ENCODE measurements at regions not wholly inside any gene's neighbourhood (a gene's known extent, or its start where the extent isn't known, plus 50 kb on each side); places are given as distances from the start of the nearest gene placed in this dataset.
A peak's percentile ranks its signal among the peaks of the same experiment; 100 is the strongest.

DNA sequence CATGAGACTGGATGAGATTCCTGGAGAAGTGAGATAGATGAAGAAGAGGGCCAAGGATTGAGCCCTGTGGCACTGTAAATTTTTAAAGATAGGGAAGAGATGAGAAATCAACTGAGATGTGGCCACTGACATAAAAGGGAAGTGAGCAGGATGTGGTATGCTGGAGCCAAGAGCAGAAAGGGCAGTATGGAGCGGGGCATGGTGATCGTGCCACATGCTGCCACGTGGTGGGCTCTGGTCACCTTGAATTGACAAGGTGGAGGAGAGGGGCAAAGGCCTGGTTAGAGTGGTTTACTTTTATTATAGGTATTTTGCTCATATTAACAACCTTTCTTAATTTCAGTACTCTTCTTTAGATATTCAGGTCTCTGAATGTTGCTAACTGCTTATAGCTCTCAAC lies 257.9 kb downstream of the NEDD1 start:
- TF ChIP-seq, protein P1, sequence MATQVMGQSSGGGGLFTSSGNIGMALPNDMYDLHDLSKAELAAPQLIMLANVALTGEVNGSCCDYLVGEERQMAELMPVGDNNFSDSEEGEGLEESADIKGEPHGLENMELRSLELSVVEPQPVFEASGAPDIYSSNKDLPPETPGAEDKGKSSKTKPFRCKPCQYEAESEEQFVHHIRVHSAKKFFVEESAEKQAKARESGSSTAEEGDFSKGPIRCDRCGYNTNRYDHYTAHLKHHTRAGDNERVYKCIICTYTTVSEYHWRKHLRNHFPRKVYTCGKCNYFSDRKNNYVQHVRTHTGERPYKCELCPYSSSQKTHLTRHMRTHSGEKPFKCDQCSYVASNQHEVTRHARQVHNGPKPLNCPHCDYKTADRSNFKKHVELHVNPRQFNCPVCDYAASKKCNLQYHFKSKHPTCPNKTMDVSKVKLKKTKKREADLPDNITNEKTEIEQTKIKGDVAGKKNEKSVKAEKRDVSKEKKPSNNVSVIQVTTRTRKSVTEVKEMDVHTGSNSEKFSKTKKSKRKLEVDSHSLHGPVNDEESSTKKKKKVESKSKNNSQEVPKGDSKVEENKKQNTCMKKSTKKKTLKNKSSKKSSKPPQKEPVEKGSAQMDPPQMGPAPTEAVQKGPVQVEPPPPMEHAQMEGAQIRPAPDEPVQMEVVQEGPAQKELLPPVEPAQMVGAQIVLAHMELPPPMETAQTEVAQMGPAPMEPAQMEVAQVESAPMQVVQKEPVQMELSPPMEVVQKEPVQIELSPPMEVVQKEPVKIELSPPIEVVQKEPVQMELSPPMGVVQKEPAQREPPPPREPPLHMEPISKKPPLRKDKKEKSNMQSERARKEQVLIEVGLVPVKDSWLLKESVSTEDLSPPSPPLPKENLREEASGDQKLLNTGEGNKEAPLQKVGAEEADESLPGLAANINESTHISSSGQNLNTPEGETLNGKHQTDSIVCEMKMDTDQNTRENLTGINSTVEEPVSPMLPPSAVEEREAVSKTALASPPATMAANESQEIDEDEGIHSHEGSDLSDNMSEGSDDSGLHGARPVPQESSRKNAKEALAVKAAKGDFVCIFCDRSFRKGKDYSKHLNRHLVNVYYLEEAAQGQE (IDR thresholded peaks at IDR 0.05; ENCODE audit: insufficient read depth in 1 of 2, low read depth in 2 of 2, low read length in 2 of 2), result no peak
- no peak for TF ChIP-seq SIN3A (IDR thresholded peaks at IDR 0.05; ENCODE audit: borderline replicate concordance, insufficient read depth, low read length)
- TF ChIP-seq FOXP2 (optimal IDR thresholded peaks at IDR 0.05; ENCODE audit: borderline replicate concordance, extremely low read depth, extremely low read length, insufficient read depth), result no peak
- TF ChIP-seq POLR2AphosphoS5 (IDR thresholded peaks at IDR 0.05; ENCODE audit: low read depth, low read length), result no peak
- TF ChIP-seq TAF1 (IDR thresholded peaks at IDR 0.05; ENCODE audit: borderline replicate concordance, insufficient read depth, low read length), result no peak

DNA sequence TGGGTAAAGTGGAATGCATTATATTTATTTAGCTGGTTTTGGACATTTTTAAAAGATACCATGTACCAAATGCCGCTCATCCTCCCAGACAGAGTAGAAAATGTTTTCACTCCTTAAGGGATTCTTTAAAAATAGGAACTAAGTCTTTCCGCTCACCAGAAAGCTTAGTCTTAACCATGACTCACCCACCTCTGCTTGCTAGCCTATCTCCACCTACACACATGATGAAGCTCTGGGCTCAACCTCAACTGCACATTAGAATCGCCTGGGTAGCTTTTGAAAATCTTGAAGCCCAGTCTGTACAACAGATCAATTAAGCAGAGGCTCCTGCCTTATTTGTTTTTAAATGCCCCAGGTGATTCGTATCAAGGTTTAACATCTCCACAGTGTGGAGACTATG lies 260.5 kb downstream of the NEDD1 start:
- TF ChIP-seq SIN3A (IDR thresholded peaks at IDR 0.05; ENCODE audit: borderline replicate concordance, insufficient read depth, low read length), result no peak
- no peak for TF ChIP-seq TAF1 (IDR thresholded peaks at IDR 0.05; ENCODE audit: borderline replicate concordance, insufficient read depth, low read length)
- TF ChIP-seq, protein P1 (IDR thresholded peaks at IDR 0.05; ENCODE audit: insufficient read depth in 1 of 2, low read depth in 2 of 2, low read length in 2 of 2), result no peak
- TF ChIP-seq FOXP2 (optimal IDR thresholded peaks at IDR 0.05; ENCODE audit: borderline replicate concordance, extremely low read depth, extremely low read length, insufficient read depth), result no peak
- TF ChIP-seq POLR2AphosphoS5 (IDR thresholded peaks at IDR 0.05; ENCODE audit: low read depth, low read length), result no peak

DNA sequence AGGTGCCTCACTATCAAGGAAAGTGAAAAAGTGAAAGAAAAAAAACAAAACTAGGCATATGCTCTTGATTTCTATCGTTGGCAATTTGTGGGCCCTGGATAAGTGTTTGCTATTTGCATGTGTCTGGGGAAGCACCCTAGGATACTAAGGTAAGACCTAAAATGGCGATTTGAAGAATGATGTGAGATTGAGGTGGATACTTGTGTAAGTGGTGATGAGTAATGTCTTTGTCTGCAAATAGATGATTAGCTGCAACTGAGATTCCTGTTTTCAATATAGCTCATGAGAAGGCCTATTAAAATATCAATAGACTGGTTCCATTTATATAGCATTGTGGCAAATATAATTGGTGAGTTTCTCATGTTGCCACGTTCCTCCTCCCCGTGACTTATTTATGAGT lies 261.7 kb downstream of the NEDD1 start:
- TF ChIP-seq, protein P1 (IDR thresholded peaks at IDR 0.05; ENCODE audit: insufficient read depth in 1 of 2, low read depth in 2 of 2, low read length in 2 of 2), result no peak
- TF ChIP-seq POLR2AphosphoS5 (IDR thresholded peaks at IDR 0.05; ENCODE audit: low read depth, low read length), result peak; percentile 44

DNA sequence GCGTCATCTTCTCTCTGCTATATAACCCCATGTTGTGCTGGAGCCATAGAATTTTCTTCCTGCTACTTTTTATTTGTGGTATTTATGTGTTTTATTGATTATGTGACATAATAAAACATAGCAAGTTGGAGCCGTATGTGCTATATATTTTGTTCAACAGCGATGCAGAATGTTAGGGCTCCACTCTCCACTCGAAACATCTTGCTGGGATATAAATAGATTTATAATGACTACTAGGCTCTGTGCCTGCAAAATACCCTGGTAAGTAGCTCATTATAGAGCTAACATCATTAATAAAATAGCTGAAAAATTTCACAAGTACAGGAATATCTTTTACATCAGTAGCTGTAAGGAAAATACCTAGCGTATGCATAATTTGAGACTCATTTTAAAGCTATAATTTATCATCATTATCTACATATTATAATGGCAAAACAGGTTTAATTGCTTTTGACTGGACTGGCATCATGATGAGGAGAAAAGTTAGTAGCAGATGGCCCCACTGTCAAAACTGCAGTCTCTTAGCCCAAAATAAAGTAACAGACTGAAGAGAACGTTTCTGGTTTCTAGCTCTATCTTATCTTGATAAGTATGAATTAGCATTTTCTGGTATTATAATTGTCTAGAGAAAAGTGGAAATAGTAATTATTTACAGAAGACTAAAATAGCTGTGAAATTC lies 263.0 kb downstream of the NEDD1 start:
- TF ChIP-seq FOXP2 (optimal IDR thresholded peaks at IDR 0.05; ENCODE audit: borderline replicate concordance, extremely low read depth, extremely low read length, insufficient read depth) (no peak), POLR2AphosphoS5 (IDR thresholded peaks at IDR 0.05; ENCODE audit: low read depth, low read length) (no peak), TAF1 (IDR thresholded peaks at IDR 0.05; ENCODE audit: borderline replicate concordance, insufficient read depth, low read length) (no peak), SIN3A (IDR thresholded peaks at IDR 0.05; ENCODE audit: borderline replicate concordance, insufficient read depth, low read length) (no peak)

DNA sequence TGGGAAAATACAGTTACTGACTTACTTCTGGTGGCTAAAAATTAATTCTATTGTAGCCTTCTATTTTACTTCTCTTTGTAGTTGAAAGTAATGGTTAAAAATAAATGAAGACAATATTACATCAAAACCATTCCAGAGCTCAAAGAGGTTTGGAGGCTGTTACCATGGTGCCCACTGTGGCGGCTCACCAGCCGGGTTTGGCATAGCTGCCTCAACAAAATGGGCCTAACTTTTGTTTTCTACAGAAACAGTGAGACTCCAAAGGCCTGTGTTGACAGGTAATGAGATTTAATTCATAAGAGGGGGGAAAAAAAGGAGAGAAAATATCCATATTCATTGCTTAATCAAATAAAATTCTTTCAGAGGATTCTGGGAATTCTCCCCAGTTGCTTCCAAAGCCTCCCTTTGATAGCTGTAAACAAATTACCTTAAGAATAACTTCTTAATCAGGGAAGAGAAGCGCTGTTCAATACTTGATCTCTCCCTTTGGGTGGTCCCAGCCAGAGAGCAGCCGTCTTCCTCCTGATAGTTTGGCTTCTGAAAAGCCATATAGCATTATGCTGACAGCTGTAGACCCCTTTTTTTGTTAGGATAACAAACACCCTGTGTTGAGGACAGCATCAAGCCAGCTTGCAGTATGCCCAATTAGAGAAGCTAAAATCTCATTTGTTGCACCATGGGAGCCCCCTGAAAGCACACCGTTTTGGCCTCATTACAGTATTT lies 266.8 kb downstream of the NEDD1 start:
- no peak for TF ChIP-seq POLR2AphosphoS5 (IDR thresholded peaks at IDR 0.05; ENCODE audit: low read depth, low read length)
- TF ChIP-seq FOXP2 (optimal IDR thresholded peaks at IDR 0.05; ENCODE audit: borderline replicate concordance, extremely low read depth, extremely low read length, insufficient read depth), result no peak
- no peak for TF ChIP-seq SIN3A (IDR thresholded peaks at IDR 0.05; ENCODE audit: borderline replicate concordance, insufficient read depth, low read length)
- TF ChIP-seq, protein P1 (IDR thresholded peaks at IDR 0.05; ENCODE audit: insufficient read depth in 1 of 2, low read depth in 2 of 2, low read length in 2 of 2), result no peak
- TF ChIP-seq TAF1 (IDR thresholded peaks at IDR 0.05; ENCODE audit: borderline replicate concordance, insufficient read depth, low read length), result no peak
